ENCODE measurements at regions not wholly inside any gene's neighbourhood (a gene's known extent, or its start where the extent isn't known, plus 50 kb on each side); places are given as distances from the start of the nearest gene placed in this dataset.
"Not testable (repeated sequence)": the region's sequence is repeated elsewhere in the genome, so short reads cannot be mapped to it uniquely, and the experiment has no call there.

- Histone ChIP-seq H3K36me3 (no peaks in the 10 kb centered on the region), H3K4me3 (no peak overlapping the region), H3K27me3 (no peaks in the 10 kb centered on the region), H3K9me3 (no peaks in the 10 kb centered on the region), H3K4me1 (no peaks in the 10 kb centered on the region), H3K27ac (no peak overlapping the region)
- DNase-seq: no peak
- TF ChIP-seq CTCF (IDR thresholded peaks at IDR 0.05): no peak
- TF ChIP-seq POLR2A (IDR thresholded peaks at IDR 0.05): no peak
These were observed 59.9 kb upstream of the FBXO28 start for GRCh38 chr1:224054012-224054411.

DNA sequence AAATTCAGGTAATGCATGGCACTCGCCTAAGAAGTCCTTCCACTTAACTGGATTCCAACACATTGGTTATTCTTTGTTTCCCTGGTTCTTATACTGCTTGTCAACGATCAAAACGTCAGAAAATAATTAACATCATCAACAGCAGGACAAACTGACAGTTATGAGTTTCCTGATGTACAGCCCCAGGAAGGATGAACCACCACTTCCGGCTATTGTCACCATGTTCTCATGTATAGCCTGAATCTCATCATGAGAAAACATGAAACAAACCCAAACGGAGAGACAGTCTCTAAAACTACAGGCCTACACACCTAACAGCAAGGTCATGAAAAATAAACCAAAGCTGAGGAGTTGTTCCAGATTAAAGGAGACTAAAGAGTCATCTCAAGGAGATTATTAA, 60.5 kb upstream of the FBXO28 start:
- DNase-seq: no peak
- TF ChIP-seq CTCF (IDR thresholded peaks at IDR 0.05) (no peak), POLR2A (IDR thresholded peaks at IDR 0.05) (no peak)
- Histone ChIP-seq H3K27me3 (no peaks in the 10 kb centered on the region), H3K9me3 (no peaks in the 10 kb centered on the region), H3K4me1 (no peaks in the 10 kb centered on the region), H3K4me3 (no peak overlapping the region), H3K27ac (no peak overlapping the region), H3K36me3 (no peaks in the 10 kb centered on the region)

DNA sequence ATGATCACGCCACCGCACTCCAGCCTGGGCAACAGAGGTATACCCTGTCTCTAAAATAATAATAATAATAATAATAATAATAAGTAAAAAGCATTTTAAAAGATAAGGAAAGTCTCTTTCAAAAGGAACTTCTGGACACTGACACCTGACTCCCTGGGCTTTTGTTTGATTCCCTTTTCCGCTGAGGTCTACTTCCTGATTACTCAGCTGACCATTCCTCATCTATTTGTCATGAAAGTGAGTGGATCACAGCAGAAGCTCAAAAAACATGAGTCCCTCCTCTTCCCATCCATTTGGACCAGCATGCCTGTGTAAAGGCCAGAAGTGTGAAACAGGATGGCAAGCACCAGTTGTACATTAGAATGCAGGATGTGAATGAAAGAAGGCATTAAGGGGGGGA, 61.1 kb upstream of the FBXO28 start:
- no peaks in the 10 kb centered on the region for H3K4me1 ChIP-seq
- no peaks in the 10 kb centered on the region for H3K9me3 ChIP-seq
- no peak overlapping the region for H3K27ac ChIP-seq
- no peak for TF ChIP-seq POLR2A (IDR thresholded peaks at IDR 0.05)
- TF ChIP-seq CTCF (IDR thresholded peaks at IDR 0.05): no peak
- no peaks in the 10 kb centered on the region for H3K36me3 ChIP-seq
- no peak overlapping the region for H3K4me3 ChIP-seq
- no peaks in the 10 kb centered on the region for H3K27me3 ChIP-seq
- DNase-seq: no peak

DNA sequence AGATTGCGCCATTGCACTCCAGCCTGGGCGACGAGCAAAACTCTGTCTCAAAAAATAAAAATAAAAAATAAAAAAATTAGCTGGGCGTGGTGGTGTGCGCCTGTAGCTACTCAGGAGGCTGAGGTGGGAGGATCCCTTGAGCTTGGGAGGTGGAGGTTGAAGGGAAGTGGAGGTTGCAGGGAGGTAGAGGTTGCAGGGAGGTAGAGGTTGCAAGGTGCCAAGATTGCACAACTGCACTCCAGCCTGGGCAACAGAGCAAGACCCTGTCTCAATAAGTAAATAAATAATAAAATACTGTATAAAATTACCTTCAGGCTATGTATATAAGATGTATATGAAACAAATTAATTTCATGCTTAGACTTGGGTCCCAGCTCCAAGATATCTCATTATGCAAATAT, 62.1 kb upstream of the FBXO28 start:
- not testable (repeated sequence) for H3K36me3 ChIP-seq, H3K4me3 ChIP-seq, H3K27me3 ChIP-seq, DNase-seq, H3K27ac ChIP-seq, H3K9me3 ChIP-seq, H3K4me1 ChIP-seq

DNA sequence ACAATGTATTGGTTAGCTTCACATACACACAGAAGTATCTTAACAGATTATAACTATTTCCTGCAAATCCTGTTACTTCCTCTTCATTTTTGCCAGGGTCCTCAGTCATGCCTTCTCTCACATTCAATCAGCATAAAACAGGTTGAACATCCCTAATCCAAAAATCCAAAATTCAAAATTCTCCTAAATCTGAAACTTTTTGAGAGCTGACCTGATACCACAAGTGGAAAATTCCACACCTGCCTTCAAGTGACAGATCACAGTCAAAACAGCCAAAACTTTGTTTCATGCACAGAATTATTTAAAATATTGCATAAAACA, 62.9 kb upstream of the FBXO28 start:
- Histone ChIP-seq H3K36me3 (no peaks in the 10 kb centered on the region), H3K27me3 (no peaks in the 10 kb centered on the region), H3K9me3 (no peaks in the 10 kb centered on the region), H3K27ac (no peak overlapping the region), H3K4me3 (no peak overlapping the region), H3K4me1 (no peaks in the 10 kb centered on the region)
- no peak for TF ChIP-seq CTCF (IDR thresholded peaks at IDR 0.05)
- TF ChIP-seq POLR2A (IDR thresholded peaks at IDR 0.05): no peak
- no peak for DNase-seq

- H3K9me3 ChIP-seq: no peaks in the 10 kb centered on the region
- H3K27me3 ChIP-seq: no peaks in the 10 kb centered on the region
- no peak for TF ChIP-seq CTCF (IDR thresholded peaks at IDR 0.05)
- no peak for TF ChIP-seq POLR2A (IDR thresholded peaks at IDR 0.05)
- no peaks in the 10 kb centered on the region for H3K36me3 ChIP-seq
- no peak overlapping the region for H3K27ac ChIP-seq
- no peak for DNase-seq
- no peak overlapping the region for H3K4me3 ChIP-seq
- H3K4me1 ChIP-seq: no peaks in the 10 kb centered on the region
These were observed 66.4 kb upstream of the FBXO28 start for GRCh38 chr1:224047538-224047937.

All from Peyer's patch (tissue), 4 donors.